CD14-positive monocyte (primary cell): ENCODE measurements at regions not wholly inside any gene's neighbourhood (a gene's known extent, or its start where the extent isn't known, plus 50 kb on each side); places are given as distances from the start of the nearest gene placed in this dataset.

ENCODE experiments used
- DNase-seq, 3 donors: peaks; one replicate each; pipeline ENCODE4 v3.0.0-alpha.2; 2011 to 2022
- H2AFZ ChIP-seq: 2 replicates; pipeline ENCODE4 v1.6.0; 2012; ENCODE audit warnings: mild to moderate bottlenecking, low read depth, low read length, inconsistent platforms; ENCODE audit not compliant: insufficient read depth, poor library complexity, severe bottlenecking
- H3K27ac ChIP-seq, 2 donors: 1 replicate in 1 of 2; 2 replicates in 1 of 2; pipeline ENCODE4 v1.5.1; 2012 to 2013; ENCODE audit warnings: low read length in 2 of 2, control low read depth in 1 of 2, inconsistent platforms in 1 of 2, low read depth in 1 of 2, mild to moderate bottlenecking in 1 of 2
- H3K27me3 ChIP-seq, 2 donors: one replicate each; pipeline versions ENCODE4 v1.6.0 to v1.6.1; 2011 to 2013; ENCODE audit warnings: low read length in 2 of 2; ENCODE audit not compliant: control insufficient read depth in 2 of 2, insufficient read depth in 2 of 2
- H3K36me3 ChIP-seq, 2 donors: replicated peaks in 1 of 2; 1 replicate in 1 of 2; 2 replicates in 1 of 2; pipeline versions ENCODE4 v1.5.1 to v1.6.1; 2012 to 2013; ENCODE audit warnings: low read length in 2 of 2, control low read depth in 1 of 2, inconsistent platforms in 1 of 2, mild to moderate bottlenecking in 1 of 2; ENCODE audit not compliant: insufficient read depth in 2 of 2, control insufficient read depth in 1 of 2
- H3K4me1 ChIP-seq, 2 donors: 1 replicate in 1 of 2; 2 replicates in 1 of 2; pipeline versions ENCODE4 v1.5.1 to v1.6.1; 2012 to 2013; ENCODE audit warnings: low read length in 2 of 2, control low read depth in 1 of 2, inconsistent platforms in 1 of 2, mild to moderate bottlenecking in 1 of 2, moderate library complexity in 1 of 2; ENCODE audit not compliant: insufficient read depth in 2 of 2, control insufficient read depth in 1 of 2
- H3K4me2 ChIP-seq: replicated peaks from 2 replicates; pipeline ENCODE3; 2012; ENCODE audit warnings: low read length, moderate library complexity, mild to moderate bottlenecking; ENCODE audit not compliant: poor library complexity, severe bottlenecking; ENCODE audit errors: extremely low read depth
- H3K4me3 ChIP-seq, 3 experiments: fragments of 200-600 bp in 1 of 3; sonication (generic) in 1 of 3; replicated peaks in 1 of 3; 1 replicate in 2 of 3; 2 replicates in 1 of 3; pipeline ENCODE4 v1.5.1; 2011 to 2013; ENCODE audit warnings: low read length in 3 of 3, mild to moderate bottlenecking in 3 of 3, control low read depth in 2 of 3, low read depth in 2 of 3, inconsistent platforms in 1 of 3, moderate library complexity in 1 of 3
- H3K79me2 ChIP-seq: 2 replicates; pipeline ENCODE4 v1.6.0; 2012; ENCODE audit warnings: mild to moderate bottlenecking, control low read depth, inconsistent platforms, low read length, moderate library complexity; ENCODE audit not compliant: insufficient read depth
- H3K9ac ChIP-seq: 2 replicates; pipeline ENCODE4 v1.6.0; 2017; ENCODE audit warnings: low read length, mild to moderate bottlenecking; ENCODE audit not compliant: insufficient read depth, poor library complexity, severe bottlenecking
- H3K9me3 ChIP-seq, 2 donors: replicated peaks in 1 of 2; 1 replicate in 1 of 2; 2 replicates in 1 of 2; pipeline versions ENCODE4 v1.5.1 to v1.6.1; 2012 to 2013; ENCODE audit warnings: low read length in 2 of 2, control low read depth in 1 of 2; ENCODE audit not compliant: control insufficient read depth in 1 of 2, insufficient read depth in 1 of 2
- H4K20me1 ChIP-seq: 2 replicates; pipeline ENCODE4 v1.6.0; 2012; ENCODE audit warnings: mild to moderate bottlenecking, low read length, control low read depth, moderate library complexity; ENCODE audit not compliant: insufficient read depth
- H3K27ac Mint-ChIP-seq, 7 donors: one replicate each; pipeline ENCODE4 v1.8.0; 2020; ENCODE audit warnings: mild to moderate bottlenecking in 7 of 7, mixed read lengths in 7 of 7, moderate library complexity in 6 of 7, inconsistent platforms in 2 of 7
- H3K27me3 Mint-ChIP-seq, 3 donors: one replicate each; pipeline ENCODE4 v1.8.0; 2021 to 2022; ENCODE audit warnings: low read depth in 3 of 3, mild to moderate bottlenecking in 3 of 3, mixed read lengths in 3 of 3, moderate library complexity in 3 of 3, inconsistent platforms in 1 of 3
- H3K36me3 Mint-ChIP-seq, 2 donors: one replicate each; pipeline ENCODE4 v1.8.0; 2020; ENCODE audit warnings: mixed read lengths in 2 of 2, inconsistent platforms in 1 of 2, mild to moderate bottlenecking in 1 of 2
- H3K4me1 Mint-ChIP-seq: one replicate; pipeline ENCODE4 v1.8.0; 2020; ENCODE audit warnings: mild to moderate bottlenecking, mixed read lengths
- H3K4me3 Mint-ChIP-seq, 2 donors: one replicate each; pipeline ENCODE4 v1.8.0; 2020; ENCODE audit warnings: mild to moderate bottlenecking in 2 of 2, mixed read lengths in 2 of 2, moderate library complexity in 1 of 2
- H3K9me3 Mint-ChIP-seq, 7 donors: one replicate each; pipeline ENCODE4 v1.8.0; 2020 to 2022; ENCODE audit warnings: mixed read lengths in 7 of 7, mild to moderate bottlenecking in 6 of 7, moderate library complexity in 6 of 7, inconsistent platforms in 2 of 7
- CTCF ChIP-seq: fragments of 200-600 bp; IDR thresholded peaks from one replicate; pipeline ENCODE4 v1.8.0; 2022; ENCODE audit warnings: antibody characterized with exemption, mild to moderate bottlenecking
- WGBS: methylation state at CpG from one replicate; pipeline ENCODE4 v1.1.5; 2013; ENCODE audit warnings: missing lambda C conversion rate; ENCODE audit not compliant: insufficient coverage; 5-methylcytosine and 5-hydroxymethylcytosine counted together
- intact Hi-C, 2 donors: fragments of 100-400 bp; cut with micrococcal nuclease; formaldehyde crosslinking; loops; one replicate each; pipeline versions ENCODE4 v1.15.0 to v1.15.1; 2023

- no peak overlapping the region for H3K4me3 ChIP-seq
- intact Hi-C loops: no loop called here
- H3K9ac ChIP-seq: no peak overlapping the region
- no peak overlapping the region for H3K4me3 Mint-ChIP-seq
- H3K36me3 ChIP-seq: no peaks in the 10 kb centered on the region
- H4K20me1 ChIP-seq: no peaks in the 10 kb centered on the region
- no peak overlapping the region for H2AFZ ChIP-seq
- WGBS: 43% methylated on average over 6 of the region's 12 CpGs
- no peaks in the 10 kb centered on the region for H3K4me1 Mint-ChIP-seq
- H3K27me3 Mint-ChIP-seq: peaks cover 0 to 10% (median 3%) of the 10 kb centered on the region in 3 donors
- no peaks in the 10 kb centered on the region for H3K36me3 Mint-ChIP-seq
- H3K27ac Mint-ChIP-seq: no peak overlapping the region
- H3K27ac ChIP-seq: no peak overlapping the region
- no peak overlapping the region for H3K4me2 ChIP-seq
- no peaks in the 10 kb centered on the region for H3K9me3 Mint-ChIP-seq
- DNase-seq: no peak
- TF ChIP-seq CTCF: peak; percentile 42
- H3K79me2 ChIP-seq: no peaks in the 10 kb centered on the region
- H3K4me1 ChIP-seq: no peaks in the 10 kb centered on the region
- no peaks in the 10 kb centered on the region for H3K9me3 ChIP-seq
- no peaks in the 10 kb centered on the region for H3K27me3 ChIP-seq
Observed at GRCh38 chr11:131064373-131064991, 148.2 kb upstream of the SNX19 start.

GRCh38 chr11:131065435-131066413 lies 149.4 kb upstream of the SNX19 start:
- no peaks in the 10 kb centered on the region for H3K36me3 ChIP-seq
- H3K27me3 ChIP-seq: no peaks in the 10 kb centered on the region
- WGBS: 70% methylated on average over 12 of the region's 13 CpGs
- H3K4me1 Mint-ChIP-seq: no peaks in the 10 kb centered on the region
- no peak overlapping the region for H3K4me3 ChIP-seq
- no peaks in the 10 kb centered on the region for H4K20me1 ChIP-seq
- no peak overlapping the region for H3K4me2 ChIP-seq
- H3K9me3 Mint-ChIP-seq: no peaks in the 10 kb centered on the region
- no peaks in the 10 kb centered on the region for H3K9me3 ChIP-seq
- no peak overlapping the region for H3K27ac ChIP-seq
- no peak for TF ChIP-seq CTCF
- H3K79me2 ChIP-seq: no peaks in the 10 kb centered on the region
- H3K27me3 Mint-ChIP-seq: peaks cover 0 to 10% (median 3%) of the 10 kb centered on the region in 3 donors
- no peak overlapping the region for H3K9ac ChIP-seq
- no peak overlapping the region for H2AFZ ChIP-seq
- H3K4me3 Mint-ChIP-seq: no peak overlapping the region
- no peaks in the 10 kb centered on the region for H3K36me3 Mint-ChIP-seq
- no peak for DNase-seq
- no peaks in the 10 kb centered on the region for H3K4me1 ChIP-seq
- H3K27ac Mint-ChIP-seq: no peak overlapping the region
- intact Hi-C loops: no loop called here
